Upper lobe of left lung (tissue), 6 donors: ENCODE measurements at regions not wholly inside any gene's neighbourhood (a gene's known extent, or its start where the extent isn't known, plus 50 kb on each side); places are given as distances from the start of the nearest gene placed in this dataset.
A peak's percentile ranks its signal among the peaks of the same experiment; 100 is the strongest.

Experiments
- ATAC-seq, 2 donors: fragments of 200-7000 bp; cut with Tn5 transposase; one replicate each; pipeline ENCODE4 v1.9.1; 2022; ENCODE audit warnings: mild to moderate bottlenecking in 2 of 2, moderate library complexity in 2 of 2; ENCODE audit not compliant: low FRiP score in 2 of 2
- DNase-seq, 2 donors: peaks; one replicate each; pipeline ENCODE4 v3.0.0-alpha.2; 2019 to 2020
- H3K27ac ChIP-seq, 4 donors: fragments of 200-600 bp; sonication (generic); one replicate each; pipeline ENCODE4 v1.5.1; 2016 to 2019
- H3K27me3 ChIP-seq, 4 donors: fragments of 200-600 bp; sonication (generic); one replicate each; pipeline ENCODE4 v1.5.1; 2017 to 2019
- H3K36me3 ChIP-seq, 4 donors: fragments of 200-600 bp; sonication (generic); one replicate each; pipeline ENCODE4 v1.5.1; 2016 to 2019
- H3K4me1 ChIP-seq, 4 donors: fragments of 200-600 bp; sonication (generic); one replicate each; pipeline ENCODE4 v1.5.1; 2018 to 2019
- H3K4me3 ChIP-seq, 4 donors: fragments of 200-600 bp; sonication (generic); one replicate each; pipeline ENCODE4 v1.5.1; 2017 to 2019; ENCODE audit warnings: mild to moderate bottlenecking in 2 of 4, moderate library complexity in 1 of 4
- H3K9me3 ChIP-seq, 4 donors: fragments of 200-600 bp; sonication (generic); one replicate each; pipeline ENCODE4 v1.5.1; 2018 to 2019
- EP300 ChIP-seq, 4 donors: sonication (generic); formaldehyde crosslinking; IDR thresholded peaks; one replicate each; pipeline ENCODE4 v1.5.1; 2017; ENCODE audit warnings: antibody characterized with exemption in 4 of 4, control low read depth in 2 of 4
- POLR2A ChIP-seq, 4 donors: fragments of 450-650 bp; IDR thresholded peaks; one replicate each; pipeline ENCODE4 v1.5.1; 2016 to 2017; ENCODE audit warnings: antibody characterized with exemption in 4 of 4, mild to moderate bottlenecking in 2 of 4
- POLR2AphosphoS5 ChIP-seq, 2 donors: sonication (generic); formaldehyde crosslinking; IDR thresholded peaks; one replicate each; pipeline ENCODE4 v1.5.1; 2017; ENCODE audit warnings: antibody characterized with exemption in 2 of 2
- WGBS, 2 donors: methylation state at CpG; one replicate each; pipeline ENCODE4 v1.1.5; 2017 to 2018; 5-methylcytosine and 5-hydroxymethylcytosine counted together
- TF ChIP-seq, protein P1 (sequence below), 6 experiments: fragments of 450-650 bp in 4 of 6; fragments of 200-600 bp in 2 of 6; sonication (generic) in 2 of 6; IDR thresholded peaks; one replicate each; pipeline ENCODE4 v1.5.1; 2016 to 2019; ENCODE audit warnings: antibody characterized with exemption in 6 of 6
- donor health status: DM: no; HTN: no; CAD: no; lungs with moderate emphysema.
- donor health status: DM: no; HTN: yes; CAD: no; lungs with severe emphysema.

DNA sequence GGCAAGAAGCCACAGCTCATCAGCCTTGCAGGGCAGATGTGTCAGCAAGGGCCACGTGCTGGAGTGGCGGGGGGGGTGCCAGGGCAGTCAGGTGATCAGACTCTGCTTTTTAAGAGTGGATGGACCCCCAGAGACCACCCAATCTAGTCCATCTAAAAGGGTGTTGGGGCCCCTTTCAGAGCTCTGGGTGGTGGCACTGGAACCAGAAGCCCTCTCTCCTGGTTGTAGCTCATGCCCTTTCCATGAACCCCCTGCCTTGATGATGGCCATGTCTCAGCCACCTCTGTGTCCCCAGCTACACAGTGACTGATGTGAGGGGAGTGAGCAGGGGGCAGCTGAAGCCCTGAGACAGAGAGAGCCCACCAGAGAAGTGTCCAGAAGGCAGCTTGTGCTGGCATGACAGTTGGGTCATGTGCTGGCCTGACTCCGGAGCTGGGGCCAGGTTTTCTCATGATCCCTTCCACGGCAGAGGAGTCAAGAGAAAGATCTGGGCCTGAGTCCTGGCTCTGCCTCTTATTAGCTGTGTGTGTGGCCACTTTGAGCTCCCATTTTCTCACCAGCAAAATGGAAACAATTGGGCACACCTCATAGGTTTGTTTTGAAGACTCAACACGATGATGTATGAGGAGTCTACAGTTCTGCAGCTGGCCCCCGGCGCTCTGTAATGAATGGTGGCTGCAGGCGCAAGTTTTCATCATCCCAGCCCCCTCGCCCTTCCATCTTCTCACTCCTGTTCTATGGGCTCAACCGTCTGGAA is 195.7 kb downstream of the ZFP36L2 start:
- H3K9me3 ChIP-seq, result no peaks in the 10 kb centered on the region
- H3K27ac ChIP-seq, result peak overlapping the region in 1 of 4 donors; percentile 60
- no peak overlapping the region for H3K4me3 ChIP-seq
- H3K36me3 ChIP-seq, result no peaks in the 10 kb centered on the region
- H3K4me1 ChIP-seq, result peaks cover 17 to 24% (median 22%) of the 10 kb centered on the region in 4 donors
- no peaks in the 10 kb centered on the region for H3K27me3 ChIP-seq
- ATAC-seq (no peak), DNase-seq (no peak)
- WGBS, 2 donors, result 84 to 88% methylated on average over 8 to 10 of the region's 10 CpGs
- TF ChIP-seq POLR2AphosphoS5 (IDR thresholded peaks at IDR 0.05) (no peak), POLR2A (IDR thresholded peaks at IDR 0.05) (no peak), EP300 (IDR thresholded peaks at IDR 0.05) (no peak)
- TF ChIP-seq, protein P1, sequence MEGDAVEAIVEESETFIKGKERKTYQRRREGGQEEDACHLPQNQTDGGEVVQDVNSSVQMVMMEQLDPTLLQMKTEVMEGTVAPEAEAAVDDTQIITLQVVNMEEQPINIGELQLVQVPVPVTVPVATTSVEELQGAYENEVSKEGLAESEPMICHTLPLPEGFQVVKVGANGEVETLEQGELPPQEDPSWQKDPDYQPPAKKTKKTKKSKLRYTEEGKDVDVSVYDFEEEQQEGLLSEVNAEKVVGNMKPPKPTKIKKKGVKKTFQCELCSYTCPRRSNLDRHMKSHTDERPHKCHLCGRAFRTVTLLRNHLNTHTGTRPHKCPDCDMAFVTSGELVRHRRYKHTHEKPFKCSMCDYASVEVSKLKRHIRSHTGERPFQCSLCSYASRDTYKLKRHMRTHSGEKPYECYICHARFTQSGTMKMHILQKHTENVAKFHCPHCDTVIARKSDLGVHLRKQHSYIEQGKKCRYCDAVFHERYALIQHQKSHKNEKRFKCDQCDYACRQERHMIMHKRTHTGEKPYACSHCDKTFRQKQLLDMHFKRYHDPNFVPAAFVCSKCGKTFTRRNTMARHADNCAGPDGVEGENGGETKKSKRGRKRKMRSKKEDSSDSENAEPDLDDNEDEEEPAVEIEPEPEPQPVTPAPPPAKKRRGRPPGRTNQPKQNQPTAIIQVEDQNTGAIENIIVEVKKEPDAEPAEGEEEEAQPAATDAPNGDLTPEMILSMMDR (IDR thresholded peaks at IDR 0.05), result no peak

DNA sequence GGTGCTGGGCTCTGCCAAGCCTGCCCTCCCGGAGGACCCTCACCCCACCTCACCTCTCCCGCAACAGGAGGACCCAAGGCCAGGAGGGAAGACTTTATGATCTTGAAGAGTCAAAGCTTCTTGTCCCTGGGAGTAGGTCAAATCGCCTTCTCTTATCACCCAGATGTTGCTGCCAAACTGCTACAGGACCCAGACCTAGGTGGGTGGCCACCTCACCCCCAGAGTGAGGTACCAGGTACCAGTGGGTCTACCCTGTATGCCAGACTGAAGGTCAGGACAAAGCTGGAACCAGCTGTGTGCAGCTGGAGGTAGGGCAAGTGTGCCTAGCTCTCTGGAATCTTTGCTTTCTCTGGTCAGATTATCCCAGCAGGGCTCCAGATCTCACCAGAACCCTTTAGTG is 197.2 kb downstream of the ZFP36L2 start:
- H3K27me3 ChIP-seq, result no peaks in the 10 kb centered on the region
- H3K36me3 ChIP-seq, result no peaks in the 10 kb centered on the region
- 90% methylated on average over 3 of the region's 3 CpGs; no CpG with 5 or more reads in 1 of the 2 donors for WGBS, 2 donors
- DNase-seq (no peak), ATAC-seq (no peak)
- H3K9me3 ChIP-seq, result no peaks in the 10 kb centered on the region
- no peak overlapping the region for H3K4me3 ChIP-seq
- no peak overlapping the region for H3K27ac ChIP-seq
- TF ChIP-seq POLR2A (IDR thresholded peaks at IDR 0.05), result no peak
- TF ChIP-seq, protein P1 (IDR thresholded peaks at IDR 0.05), result no peak
- no peak for TF ChIP-seq POLR2AphosphoS5 (IDR thresholded peaks at IDR 0.05)
- TF ChIP-seq EP300 (IDR thresholded peaks at IDR 0.05), result no peak
- peaks cover 17 to 37% (median 29%) of the 10 kb centered on the region in 4 donors for H3K4me1 ChIP-seq

DNA sequence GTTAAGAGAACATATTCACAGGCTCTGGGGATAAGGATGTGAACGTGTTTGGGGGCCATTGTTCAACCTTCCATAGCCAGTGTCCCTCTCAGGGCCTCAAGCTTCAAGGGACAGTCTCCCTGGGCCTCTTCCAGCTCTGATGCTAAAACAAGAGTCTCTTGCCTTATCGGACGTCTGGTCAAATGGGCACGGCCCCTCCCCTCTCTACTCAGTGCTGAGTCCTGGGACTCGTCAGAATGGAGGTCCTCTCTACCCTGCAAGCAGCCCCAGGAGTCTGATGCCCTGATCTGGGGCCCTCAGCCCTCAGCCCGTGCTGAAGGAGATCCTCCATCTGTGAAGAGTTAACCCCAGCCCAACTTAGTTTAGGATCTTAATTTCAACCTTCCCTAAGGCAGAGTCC is 198.2 kb downstream of the ZFP36L2 start:
- Histone ChIP-seq H3K4me3 (no peak overlapping the region), H3K27ac (no peak overlapping the region), H3K4me1 (peaks cover 17 to 37% (median 29%) of the 10 kb centered on the region in 4 donors), H3K36me3 (no peaks in the 10 kb centered on the region), H3K27me3 (no peaks in the 10 kb centered on the region), H3K9me3 (no peaks in the 10 kb centered on the region)
- 74 to 76% methylated on average over 5 to 6 of the region's 6 CpGs for WGBS, 2 donors
- TF ChIP-seq EP300 (IDR thresholded peaks at IDR 0.05) (no peak), POLR2A (IDR thresholded peaks at IDR 0.05) (no peak), POLR2AphosphoS5 (IDR thresholded peaks at IDR 0.05) (no peak)
- TF ChIP-seq, protein P1 (IDR thresholded peaks at IDR 0.05), result no peak
- DNase-seq (no peak), ATAC-seq (no peak)

DNA sequence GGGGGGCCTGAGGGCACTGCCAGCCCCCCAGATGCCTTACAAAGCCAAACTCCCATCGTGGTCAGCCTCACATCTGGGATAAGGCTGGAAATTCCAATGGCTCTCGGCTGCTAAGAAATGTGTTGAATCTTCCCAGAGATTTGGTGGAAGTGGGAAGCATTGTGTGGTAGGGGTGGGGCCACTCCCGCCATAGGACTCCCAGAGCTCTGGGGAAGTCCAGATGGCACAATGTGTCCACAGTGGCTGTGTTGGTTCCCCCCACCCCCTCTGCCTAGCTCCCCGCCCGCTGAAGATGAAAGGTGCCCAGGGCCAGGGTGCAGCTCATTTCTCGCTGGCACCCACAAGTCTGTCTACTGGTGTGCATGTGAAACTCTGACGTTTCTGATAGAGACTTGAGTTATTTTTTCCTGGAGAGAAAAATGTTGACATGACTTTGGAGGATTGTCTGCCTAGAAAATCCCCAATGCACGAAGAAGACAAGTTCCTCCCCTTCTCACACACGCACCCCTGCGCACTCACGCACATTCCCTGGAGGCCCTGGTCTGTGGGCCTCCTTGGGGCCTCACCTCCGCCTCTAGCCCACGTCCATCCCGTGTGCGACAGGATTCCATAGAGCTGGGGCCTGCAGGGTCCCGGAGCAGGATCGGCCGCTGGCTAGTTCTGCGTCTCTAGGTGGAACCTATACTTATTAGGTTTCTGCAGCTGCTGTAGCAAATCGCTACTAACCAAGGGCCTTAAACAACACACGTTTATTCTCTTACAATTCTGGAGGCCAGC is 199.1 kb downstream of the ZFP36L2 start:
- Histone ChIP-seq H3K27ac (peak overlapping the region in 2 of 4 donors; percentile 27 to 72), H3K9me3 (no peaks in the 10 kb centered on the region), H3K27me3 (no peaks in the 10 kb centered on the region), H3K4me1 (peaks cover 14 to 31% (median 27%) of the 10 kb centered on the region in 4 donors), H3K4me3 (no peak overlapping the region), H3K36me3 (no peaks in the 10 kb centered on the region)
- TF ChIP-seq EP300 (IDR thresholded peaks at IDR 0.05) (no peak), POLR2AphosphoS5 (IDR thresholded peaks at IDR 0.05) (no peak), POLR2A (IDR thresholded peaks at IDR 0.05) (no peak)
- TF ChIP-seq, protein P1 (IDR thresholded peaks at IDR 0.05), result no peak
- DNase-seq (peak in 1 of 2 donors; percentile 66), ATAC-seq (peak in 1 of 2 donors; percentile 15)
- WGBS, 2 donors, result 77 to 86% methylated on average over 17 to 21 of the region's 21 CpGs
